Mesenchymal stem cell (in vitro differentiated cells and primary cell): ENCODE measurements at regions not wholly inside any gene's neighbourhood (a gene's known extent, or its start where the extent isn't known, plus 50 kb on each side); places are given as distances from the start of the nearest gene placed in this dataset.

Experiments used
- DNase-seq: peaks from one replicate; pipeline ENCODE4 v3.0.0-alpha.2; 2013
- H2AFZ ChIP-seq: one replicate; pipeline ENCODE4 v1.6.1; 2013; ENCODE audit warnings: low read depth, mild to moderate bottlenecking, control low read depth, inconsistent platforms, low read length, moderate library complexity
- H2AK5ac ChIP-seq: 2 replicates; pipeline ENCODE4 v1.6.1; 2013; ENCODE audit warnings: low read length, moderate library complexity, mild to moderate bottlenecking, inconsistent platforms; ENCODE audit not compliant: severe bottlenecking
- H2BK120ac ChIP-seq: one replicate; pipeline ENCODE4 v1.6.1; 2013; ENCODE audit warnings: low read depth, mild to moderate bottlenecking, inconsistent platforms, low read length, moderate library complexity
- H2BK12ac ChIP-seq, 2 experiments: one replicate each; pipeline ENCODE4 v1.6.1; 2013; ENCODE audit warnings: inconsistent platforms in 2 of 2, low read length in 2 of 2, mild to moderate bottlenecking in 2 of 2, moderate library complexity in 2 of 2, control low read depth in 1 of 2
- H2BK15ac ChIP-seq: one replicate; pipeline ENCODE4 v1.6.1; 2013; ENCODE audit warnings: mild to moderate bottlenecking, low read depth, inconsistent platforms; ENCODE audit not compliant: poor library complexity, severe bottlenecking
- H2BK5ac ChIP-seq: 2 replicates; pipeline ENCODE4 v1.6.1; 2013; ENCODE audit warnings: low read depth, mild to moderate bottlenecking, low read length, control low read depth, inconsistent platforms; ENCODE audit not compliant: poor library complexity, severe bottlenecking
- H3K14ac ChIP-seq, 2 experiments: one replicate each; pipeline ENCODE4 v1.6.1; 2013; ENCODE audit warnings: inconsistent platforms in 2 of 2, low read length in 2 of 2, control low read depth in 1 of 2, mild to moderate bottlenecking in 1 of 2, moderate library complexity in 1 of 2
- H3K18ac ChIP-seq, 2 experiments: one replicate each; pipeline ENCODE4 v1.6.1; 2013; ENCODE audit warnings: inconsistent platforms in 2 of 2, low read length in 2 of 2, control low read depth in 1 of 2, low read depth in 1 of 2, mild to moderate bottlenecking in 1 of 2
- H3K23ac ChIP-seq, 2 experiments: one replicate each; pipeline ENCODE4 v1.6.1; 2013; ENCODE audit warnings: inconsistent platforms in 2 of 2, low read length in 2 of 2, mild to moderate bottlenecking in 2 of 2, moderate library complexity in 2 of 2, control low read depth in 1 of 2
- H3K27ac ChIP-seq: 2 replicates; pipeline ENCODE4 v1.5.1; 2013; ENCODE audit warnings: mild to moderate bottlenecking, moderate library complexity, low read length, control low read depth, inconsistent platforms; ENCODE audit not compliant: poor library complexity, severe bottlenecking
- H3K27me3 ChIP-seq, 2 experiments: 2 replicates each; pipeline versions ENCODE4 v1.6.1 to v1.7.0; 2013; ENCODE audit warnings: low read length in 2 of 2, mild to moderate bottlenecking in 2 of 2, moderate library complexity in 2 of 2, control low read depth in 1 of 2, inconsistent platforms in 1 of 2; ENCODE audit not compliant: control insufficient read depth in 1 of 2, insufficient read depth in 1 of 2
- H3K36me3 ChIP-seq, 2 experiments: 2 replicates each; pipeline versions ENCODE4 v1.6.1 to v1.7.0; 2013; ENCODE audit warnings: low read length in 2 of 2, control low read depth in 1 of 2, inconsistent platforms in 1 of 2, low read depth in 1 of 2, mild to moderate bottlenecking in 1 of 2; ENCODE audit not compliant: insufficient read depth in 2 of 2, control insufficient read depth in 1 of 2
- H3K4ac ChIP-seq, 2 experiments: one replicate each; pipeline ENCODE4 v1.6.1; 2013; ENCODE audit warnings: inconsistent platforms in 2 of 2, low read length in 2 of 2, mild to moderate bottlenecking in 2 of 2, moderate library complexity in 2 of 2, control low read depth in 1 of 2, low read depth in 1 of 2
- H3K4me1 ChIP-seq: 2 replicates; pipeline ENCODE4 v1.6.1; 2013; ENCODE audit warnings: low read depth, low read length, control low read depth; ENCODE audit not compliant: control insufficient read depth, insufficient read depth
- H3K4me2 ChIP-seq: 2 replicates; pipeline ENCODE4 v1.6.1; 2013; ENCODE audit warnings: low read length, mild to moderate bottlenecking, inconsistent platforms; ENCODE audit not compliant: poor library complexity, severe bottlenecking
- H3K4me3 ChIP-seq, 2 experiments: 2 replicates each; pipeline versions ENCODE4 v1.5.1 to v1.7.0; 2013; ENCODE audit warnings: low read length in 2 of 2, mild to moderate bottlenecking in 2 of 2, control low read depth in 1 of 2, low read depth in 1 of 2; ENCODE audit not compliant: insufficient read depth in 1 of 2
- H3K79me1 ChIP-seq: replicated peaks from 2 replicates; pipeline ENCODE4 v1.6.1; 2013; ENCODE audit warnings: mild to moderate bottlenecking, control low read depth, low read length, inconsistent platforms; ENCODE audit not compliant: poor library complexity, severe bottlenecking
- H3K9ac ChIP-seq: 2 replicates; pipeline ENCODE4 v1.7.0; 2013; ENCODE audit warnings: mild to moderate bottlenecking, low read length, moderate library complexity
- H3K9me3 ChIP-seq: 2 replicates; pipeline ENCODE4 v1.7.0; 2013; ENCODE audit warnings: mild to moderate bottlenecking, low read length; ENCODE audit not compliant: control insufficient read depth
- H4K8ac ChIP-seq: one replicate; pipeline ENCODE4 v1.6.1; 2013; ENCODE audit warnings: inconsistent platforms, mild to moderate bottlenecking, low read length, moderate library complexity
- H4K91ac ChIP-seq: one replicate; pipeline ENCODE4 v1.6.1; 2013; ENCODE audit warnings: mild to moderate bottlenecking, low read length, inconsistent platforms
- WGBS: methylation state at CpG from one replicate; pipeline ENCODE4 v1.1.7; 2013; ENCODE audit warnings: mixed read lengths; 5-methylcytosine and 5-hydroxymethylcytosine counted together

DNA sequence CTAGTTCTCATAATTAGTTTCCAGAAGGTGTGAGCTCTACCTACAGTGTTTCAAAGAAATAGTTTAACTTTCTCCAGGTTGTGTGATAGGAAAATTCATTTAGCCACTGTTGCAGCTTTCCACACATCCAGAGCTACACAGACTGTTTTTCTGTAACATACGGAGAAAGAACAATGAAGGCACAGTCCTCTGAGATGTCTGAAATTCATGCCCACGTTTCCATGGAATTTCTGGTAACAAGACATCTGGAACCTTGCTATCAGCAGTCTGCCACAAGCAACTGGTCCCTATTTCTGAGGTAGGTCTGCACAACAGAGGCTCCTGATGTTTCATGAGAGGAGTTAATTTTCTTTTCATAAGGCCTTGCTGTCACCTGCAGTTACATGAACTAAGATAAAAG is 273.3 kb upstream of the C11orf87 start:
- WGBS: 70% methylated on average over 2 of the region's 2 CpGs
- no peaks in the 10 kb centered on the region for H3K4me1 ChIP-seq

DNA sequence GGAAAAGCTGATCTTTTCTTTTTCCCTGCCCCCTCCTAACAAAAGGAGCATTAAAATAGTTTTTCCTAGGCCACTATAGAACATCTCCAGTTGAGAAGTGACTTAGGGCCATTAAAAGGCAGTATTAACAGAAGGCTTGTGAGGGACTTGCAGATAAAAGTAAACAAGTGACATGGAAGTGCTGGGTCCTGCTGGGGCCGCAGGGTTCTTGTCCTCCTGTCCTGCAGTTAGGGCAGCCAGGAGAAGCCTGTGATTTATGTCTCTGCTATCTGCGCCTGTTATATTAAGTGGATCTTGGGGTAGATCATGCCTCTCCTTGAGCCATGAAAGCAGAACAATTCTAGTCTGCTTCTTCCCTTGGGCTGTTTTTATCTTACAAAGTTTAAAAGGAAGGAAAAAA is 271.4 kb upstream of the C11orf87 start:
- H3K4me1 ChIP-seq: no peaks in the 10 kb centered on the region
- no peak overlapping the region for H2BK5ac ChIP-seq
- no peaks in the 10 kb centered on the region for H3K36me3 ChIP-seq
- H3K14ac ChIP-seq: no peak overlapping the region
- H4K8ac ChIP-seq: no peak overlapping the region
- no peak overlapping the region for H3K4me3 ChIP-seq
- H2BK15ac ChIP-seq: no peak overlapping the region
- H4K91ac ChIP-seq: no peak overlapping the region
- H2AFZ ChIP-seq: no peak overlapping the region
- no peak overlapping the region for H2BK12ac ChIP-seq
- H3K23ac ChIP-seq: no peak overlapping the region
- no peak overlapping the region for H3K27ac ChIP-seq
- H3K4ac ChIP-seq: no peak overlapping the region
- H3K4me2 ChIP-seq: no peak overlapping the region
- H2AK5ac ChIP-seq: no peak overlapping the region
- DNase-seq: peak; percentile 27
- H3K9me3 ChIP-seq: peaks cover 3% of the 10 kb centered on the region
- no peaks in the 10 kb centered on the region for H3K27me3 ChIP-seq
- no peaks in the 10 kb centered on the region for H3K79me1 ChIP-seq
- no peak overlapping the region for H2BK120ac ChIP-seq
- H3K9ac ChIP-seq: no peak overlapping the region
- no peak overlapping the region for H3K18ac ChIP-seq
- WGBS: 0% methylated on average over 1 of the region's 2 CpGs

More for the DNA sequence above, 273.3 kb upstream of the C11orf87 start:
- no peak overlapping the region for H3K27ac ChIP-seq
- no peak overlapping the region for H3K14ac ChIP-seq
- no peak overlapping the region for H3K4me3 ChIP-seq
- H2BK5ac ChIP-seq: no peak overlapping the region
- H4K8ac ChIP-seq: no peak overlapping the region
- no peak overlapping the region for H2BK15ac ChIP-seq
- no peak overlapping the region for H2BK120ac ChIP-seq
- H3K79me1 ChIP-seq: no peaks in the 10 kb centered on the region
- no peak for DNase-seq
- no peak overlapping the region for H4K91ac ChIP-seq
- no peak overlapping the region for H3K4ac ChIP-seq
- no peak overlapping the region for H2BK12ac ChIP-seq
- H3K9me3 ChIP-seq: no peaks in the 10 kb centered on the region
- H2AK5ac ChIP-seq: no peak overlapping the region
- no peak overlapping the region for H3K4me2 ChIP-seq
- no peaks in the 10 kb centered on the region for H3K36me3 ChIP-seq
- no peak overlapping the region for H3K9ac ChIP-seq
- H3K18ac ChIP-seq: no peak overlapping the region
- H2AFZ ChIP-seq: no peak overlapping the region
- no peak overlapping the region for H3K23ac ChIP-seq
- no peaks in the 10 kb centered on the region for H3K27me3 ChIP-seq

DNA sequence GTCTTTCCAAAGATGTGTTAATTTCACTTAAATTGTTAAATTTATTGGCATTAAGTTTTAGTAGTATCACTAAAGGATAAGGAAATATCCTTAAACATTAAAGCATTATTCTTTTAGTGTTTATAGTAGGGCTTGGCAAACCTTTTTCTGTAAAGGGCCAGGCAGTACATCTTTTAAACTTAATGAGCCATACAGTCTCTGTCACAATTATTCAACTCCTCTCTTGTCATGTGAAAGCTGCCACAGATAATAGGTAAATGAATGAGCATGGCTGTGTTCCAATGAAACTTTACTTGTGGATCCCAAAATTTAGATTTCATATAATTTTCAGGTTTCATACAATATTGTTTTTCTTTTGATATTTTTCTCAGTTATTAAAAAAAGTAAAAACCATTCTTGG is 268.2 kb upstream of the C11orf87 start:
- Histone ChIP-seq H3K4ac (no peak overlapping the region), H3K36me3 (no peaks in the 10 kb centered on the region), H4K8ac (no peak overlapping the region), H3K4me2 (no peak overlapping the region), H3K23ac (no peak overlapping the region), H3K9me3 (peaks cover 28% of the 10 kb centered on the region), H2BK5ac (no peak overlapping the region), H3K27ac (no peak overlapping the region), H2AK5ac (no peak overlapping the region), H3K4me3 (no peak overlapping the region), H2AFZ (no peak overlapping the region), H3K27me3 (no peaks in the 10 kb centered on the region), H4K91ac (no peak overlapping the region), H3K18ac (no peak overlapping the region), H3K14ac (no peak overlapping the region), H3K79me1 (no peaks in the 10 kb centered on the region), H3K9ac (no peak overlapping the region), H2BK120ac (no peak overlapping the region), H2BK12ac (no peak overlapping the region), H2BK15ac (no peak overlapping the region), H3K4me1 (no peaks in the 10 kb centered on the region)
- no peak for DNase-seq

DNA sequence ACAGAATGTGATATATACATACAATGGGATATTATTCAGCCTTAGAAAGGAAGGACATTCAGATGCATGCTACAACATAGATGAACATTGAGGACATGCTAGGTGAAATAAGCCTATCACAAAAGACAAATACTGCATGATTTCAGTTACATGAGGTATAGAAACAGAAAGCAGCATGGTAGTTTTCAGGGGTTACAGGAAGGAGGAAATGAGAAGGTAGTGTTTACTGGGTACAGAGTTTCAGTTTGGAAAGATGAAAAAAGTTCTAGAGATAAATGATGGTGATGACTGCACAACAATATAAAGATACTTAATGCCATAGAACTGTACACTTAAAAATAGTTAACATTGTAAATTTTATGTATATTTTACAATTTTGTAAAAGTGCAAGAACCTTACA is 266.7 kb upstream of the C11orf87 start:
- no peak overlapping the region for H3K4ac ChIP-seq

More for the DNA sequence above, 266.7 kb upstream of the C11orf87 start:
- H3K9ac ChIP-seq: no peak overlapping the region
- no peak overlapping the region for H3K23ac ChIP-seq
- no peak overlapping the region for H2AFZ ChIP-seq
- no peak overlapping the region for H4K8ac ChIP-seq
- no peak overlapping the region for H2BK5ac ChIP-seq
- no peaks in the 10 kb centered on the region for H3K36me3 ChIP-seq
- no peaks in the 10 kb centered on the region for H3K79me1 ChIP-seq
- H2BK12ac ChIP-seq: no peak overlapping the region
- no peak overlapping the region for H2AK5ac ChIP-seq
- H3K18ac ChIP-seq: no peak overlapping the region
- peaks cover 28% of the 10 kb centered on the region for H3K9me3 ChIP-seq
- H2BK15ac ChIP-seq: no peak overlapping the region
- H3K4me1 ChIP-seq: no peaks in the 10 kb centered on the region
- no peak overlapping the region for H3K27ac ChIP-seq
- H3K4me2 ChIP-seq: no peak overlapping the region
- no peak overlapping the region for H3K14ac ChIP-seq
- no peaks in the 10 kb centered on the region for H3K27me3 ChIP-seq
- no peak overlapping the region for H4K91ac ChIP-seq
- no peak for DNase-seq
- no peak overlapping the region for H3K4me3 ChIP-seq
- no peak overlapping the region for H2BK120ac ChIP-seq
